DMS53 (cell line): ENCODE measurements at regions not wholly inside any gene's neighbourhood (a gene's known extent, or its start where the extent isn't known, plus 50 kb on each side); places are given as distances from the start of the nearest gene placed in this dataset.
"Not testable (repeated sequence)": the region's sequence is repeated elsewhere in the genome, so short reads cannot be mapped to it uniquely, and the experiment has no call there.

ENCODE experiments used
- DNase-seq: peaks from one replicate; lab custom pipeline; 2025; lab: John Stamatoyannopoulos, UW

GRCh38 chr5:9731159-9731558, 101.0 kb upstream of the TAS2R1 start:
- no peak for DNase-seq

GRCh38 chr5:9728261-9728660, 98.1 kb upstream of the TAS2R1 start:
- no peak for DNase-seq

- DNase-seq, result no peak
Measured at GRCh38 chr5:9726931-9727330, 96.8 kb upstream of the TAS2R1 start.

DNA sequence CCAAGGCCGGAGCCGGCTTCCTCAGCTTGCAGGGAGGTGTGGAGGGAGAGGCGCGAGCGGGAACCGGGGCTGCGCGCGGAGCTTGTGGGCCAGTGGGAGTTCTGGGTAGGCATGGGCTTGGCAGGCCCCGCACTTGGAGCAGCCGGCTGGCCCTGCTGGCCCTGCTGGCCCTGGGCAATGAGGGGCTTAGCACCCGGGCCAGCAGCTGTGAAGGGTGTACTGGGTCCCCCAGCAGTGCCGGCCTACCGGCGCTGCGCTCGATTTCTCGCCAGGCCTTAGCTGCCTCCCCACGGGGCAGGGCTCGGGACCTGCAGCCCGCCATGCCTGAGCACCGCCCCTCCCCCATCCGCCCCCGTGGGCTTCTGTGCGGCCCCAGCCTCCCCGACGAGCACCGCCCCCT, 95.1 kb upstream of the TAS2R1 start:
- DNase-seq, result not testable (repeated sequence)

DNA sequence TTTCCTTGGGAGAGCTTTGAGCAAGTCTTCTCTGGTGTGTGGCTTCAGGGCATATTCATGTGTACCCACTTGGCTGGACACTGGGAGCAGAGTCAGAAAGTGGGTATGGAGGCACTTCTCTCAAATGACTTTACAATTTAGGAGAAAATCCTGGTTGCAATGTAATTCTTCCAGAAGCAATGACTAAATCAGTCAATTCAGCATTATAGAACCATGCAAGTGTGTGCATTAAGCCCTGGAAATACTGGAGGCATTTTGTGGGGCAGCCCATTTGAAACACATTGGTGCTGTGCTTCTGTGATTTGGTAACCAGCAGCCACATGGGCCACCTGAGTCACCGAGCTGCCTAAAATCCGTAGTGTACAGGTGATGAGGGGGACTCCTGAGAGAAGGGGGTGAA, 94.6 kb upstream of the TAS2R1 start:
- no peak for DNase-seq

- DNase-seq, result no peak
Measured at GRCh38 chr5:9722601-9723180, 92.5 kb upstream of the TAS2R1 start.

DNA sequence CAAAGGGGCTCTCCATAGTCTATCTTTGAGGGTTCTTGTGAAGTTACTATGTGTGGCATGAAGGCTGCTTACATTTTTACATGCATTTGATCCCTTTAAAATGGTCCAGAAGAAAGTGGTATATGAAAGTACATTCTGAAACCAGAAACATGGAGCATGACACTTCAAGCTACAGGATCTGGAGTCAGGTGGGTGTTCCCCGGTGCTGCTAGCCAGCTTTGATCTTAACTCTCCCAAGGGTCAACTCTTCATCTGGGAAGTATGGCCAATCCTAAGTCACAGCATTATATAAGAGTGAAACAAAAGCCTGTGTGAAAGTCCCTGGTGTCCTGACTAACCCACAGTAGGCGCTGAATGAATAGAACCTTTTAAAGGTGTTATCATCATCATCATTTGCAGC, 91.0 kb upstream of the TAS2R1 start:
- DNase-seq, result no peak

- DNase-seq, result no peak
Measured at GRCh38 chr5:9720361-9720760, 90.2 kb upstream of the TAS2R1 start.

- no peak for DNase-seq
Measured at GRCh38 chr5:9716838-9717281, 86.7 kb upstream of the TAS2R1 start.

DNA sequence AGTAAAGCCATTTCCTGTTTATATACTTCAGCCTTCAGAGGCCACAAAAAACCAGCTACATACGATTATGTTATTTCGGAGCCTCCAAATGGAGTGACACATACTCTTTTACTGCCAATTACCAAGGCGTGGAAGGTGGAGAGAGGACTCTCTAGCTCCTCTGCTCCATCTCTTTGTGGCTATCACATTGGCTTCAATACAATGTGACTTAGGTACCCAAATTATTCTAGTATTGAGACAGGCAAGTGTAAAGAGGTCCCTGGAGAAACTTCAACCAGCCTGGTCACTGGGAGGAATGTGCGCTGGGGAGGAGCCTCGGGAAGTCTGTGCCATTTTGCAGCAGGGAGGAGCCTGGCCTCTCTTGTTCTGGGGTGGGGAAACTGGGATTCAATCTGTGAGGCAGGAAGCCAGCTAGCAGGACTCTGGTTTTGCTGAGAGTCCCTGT, 85.8 kb upstream of the TAS2R1 start:
- no peak for DNase-seq

GRCh38 chr5:9713959-9714586, 83.9 kb upstream of the TAS2R1 start:
- DNase-seq, result no peak

GRCh38 chr5:9713356-9713755, 83.2 kb upstream of the TAS2R1 start:
- no peak for DNase-seq

- no peak for DNase-seq
Measured at GRCh38 chr5:9712911-9713310, 82.8 kb upstream of the TAS2R1 start.

DNA sequence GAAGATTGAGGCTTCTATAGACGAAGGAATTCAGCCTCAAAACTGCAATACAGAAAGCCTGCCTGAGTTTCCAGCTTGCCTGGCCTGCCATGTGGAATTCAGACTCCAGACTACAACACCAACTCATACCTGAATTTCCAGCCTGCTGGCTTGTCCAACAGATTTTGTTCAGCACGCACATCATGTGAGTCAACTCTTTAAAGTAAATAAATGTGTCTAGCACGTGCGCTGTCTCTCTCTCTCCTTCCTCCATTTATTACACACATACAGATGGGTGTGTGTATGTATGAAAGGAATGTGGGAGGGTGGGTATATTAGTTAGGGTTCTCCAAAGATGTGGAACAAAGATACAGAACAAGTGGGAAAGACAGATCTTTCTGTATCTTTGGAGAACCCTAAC, 82.4 kb upstream of the TAS2R1 start:
- DNase-seq, result peak; percentile 57

GRCh38 chr5:9710069-9710468, 79.9 kb upstream of the TAS2R1 start:
- DNase-seq, result no peak

DNA sequence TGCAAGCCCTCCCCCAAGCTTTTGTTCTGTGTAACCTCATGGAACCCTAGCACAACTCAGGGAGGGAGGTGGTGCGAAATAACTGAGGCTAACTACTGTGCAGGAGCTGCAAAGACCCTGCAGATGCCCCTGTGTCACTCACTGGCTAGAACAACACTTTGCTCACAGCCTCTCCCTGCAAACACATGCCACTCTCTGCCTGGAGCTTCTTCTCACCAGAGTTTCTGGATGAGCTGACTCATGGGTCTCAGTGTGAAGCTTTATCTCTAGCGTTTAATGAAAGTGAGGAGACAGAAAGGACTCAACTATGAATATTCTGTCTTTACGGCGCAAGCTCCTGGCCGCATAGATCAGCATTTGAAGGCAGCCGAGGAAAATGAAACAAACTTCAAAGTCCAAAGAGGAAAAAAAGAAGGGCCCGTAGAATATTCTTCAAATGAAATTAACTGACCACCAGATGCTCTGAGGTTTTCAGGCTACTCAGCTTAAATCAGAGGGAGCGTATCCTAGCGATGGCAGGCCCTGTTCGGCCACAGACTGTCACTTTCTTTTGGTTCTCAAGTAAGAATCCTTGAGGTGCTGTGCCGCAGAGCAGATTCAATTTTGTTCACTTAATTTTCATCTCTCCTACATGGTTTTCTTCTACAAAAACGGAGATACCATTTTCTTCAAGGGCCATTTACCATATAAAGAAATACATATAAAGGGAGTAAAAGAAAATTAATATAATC, 77.7 kb upstream of the TAS2R1 start:
- no peak for DNase-seq

- no peak for DNase-seq
Measured at GRCh38 chr5:9699681-9700080, 69.5 kb upstream of the TAS2R1 start.

GRCh38 chr5:9698841-9699240, 68.7 kb upstream of the TAS2R1 start:
- no peak for DNase-seq

GRCh38 chr5:9698125-9698826, 68.1 kb upstream of the TAS2R1 start:
- DNase-seq, result no peak

GRCh38 chr5:9692576-9692975, 62.4 kb upstream of the TAS2R1 start:
- DNase-seq, result no peak

GRCh38 chr5:9691261-9691660, 61.1 kb upstream of the TAS2R1 start:
- DNase-seq, result no peak

DNA sequence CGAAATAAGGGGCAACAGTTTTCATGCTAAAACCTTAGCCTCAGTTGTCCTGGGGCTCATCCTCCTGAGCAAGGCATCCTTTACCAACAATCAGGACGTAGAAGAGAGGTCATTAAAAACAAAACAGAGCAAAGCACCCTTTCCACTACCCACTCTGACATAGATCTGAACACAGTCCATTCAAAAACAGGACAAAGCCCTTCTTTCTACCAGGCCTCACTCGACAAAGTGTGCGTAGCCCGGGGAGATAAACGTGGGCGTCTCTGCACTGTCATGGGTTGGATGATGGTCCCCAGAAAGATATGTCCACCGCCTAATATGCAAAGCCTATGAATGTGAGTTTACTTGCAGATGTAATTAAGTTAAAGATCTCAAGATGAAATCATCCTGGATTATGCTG, 60.6 kb upstream of the TAS2R1 start:
- DNase-seq, result no peak

DNA sequence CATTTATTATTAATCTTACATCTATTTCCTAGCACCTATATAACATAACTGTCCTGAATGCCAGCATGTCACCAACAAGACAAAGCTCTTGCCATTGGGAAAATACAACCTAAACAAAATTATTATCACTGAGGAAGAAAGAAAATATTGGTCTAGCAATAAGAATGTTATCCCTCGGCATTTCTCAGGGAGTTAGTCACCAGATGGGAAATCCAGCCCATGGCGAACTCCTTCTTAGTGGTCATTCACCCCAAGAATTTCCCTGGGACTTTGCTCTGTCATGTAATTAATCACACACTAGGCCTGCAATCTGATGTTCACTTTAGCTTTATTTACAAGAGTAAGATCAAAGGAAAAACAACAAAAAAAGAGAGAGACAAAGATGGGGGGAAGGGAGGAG, 56.1 kb upstream of the TAS2R1 start:
- no peak for DNase-seq
